ENCODE measurements at regions not wholly inside any gene's neighbourhood (a gene's known extent, or its start where the extent isn't known, plus 50 kb on each side); places are given as distances from the start of the nearest gene placed in this dataset.

- TF ChIP-seq RELB (IDR thresholded peaks at IDR 0.05; ENCODE audit: low read depth): no peak
- TF ChIP-seq BACH1 (IDR thresholded peaks at IDR 0.05; ENCODE audit: borderline replicate concordance): no peak
These were observed 605.5 kb downstream of the GATA3 start (continued) for GRCh38 chr10:8659982-8660381.

GRCh38 chr10:8661886-8662285 lies 607.4 kb downstream of the GATA3 start:
- Histone ChIP-seq H3K27ac (ENCODE audit: control insufficient read depth, insufficient read depth) (no peak overlapping the region), H3K36me3 (ENCODE audit: control insufficient read depth in 2 of 2, insufficient read depth in 2 of 2, low read length in 1 of 2) (no peaks in the 10 kb centered on the region), H3K4me3 (no peak overlapping the region), H3K79me2 (ENCODE audit: control insufficient read depth, insufficient read depth, low read length) (no peaks in the 10 kb centered on the region), H4K20me1 (ENCODE audit: control insufficient read depth, insufficient read depth) (no peaks in the 10 kb centered on the region), H3K4me2 (ENCODE audit: control insufficient read depth, insufficient read depth) (no peak overlapping the region), H3K9ac (ENCODE audit: control insufficient read depth, insufficient read depth, low read length) (no peak overlapping the region), H3K4me1 (ENCODE audit: control insufficient read depth, insufficient read depth, low read length) (no peaks in the 10 kb centered on the region), H2AFZ (ENCODE audit: control insufficient read depth, low read depth, low read length) (no peak overlapping the region), H3K27me3 (replicated peaks in 1 of 2; ENCODE audit: control insufficient read depth in 2 of 2, insufficient read depth in 2 of 2, low read length in 1 of 2) (no peaks in the 10 kb centered on the region), H3K9me3 (replicated peaks; ENCODE audit: control insufficient read depth, insufficient read depth, low read length) (no peaks in the 10 kb centered on the region)
- CTCF ChIA-PET: no interaction called here
- POLR2A ChIA-PET: no interaction called here
- FAIRE-seq (no peak), DNase-seq (ENCODE audit: low read depth, low spot score) (no peak), ATAC-seq (no peak)
- WGBS (ENCODE audit: insufficient coverage, insufficient replicate concordance, low lambda C conversion rate, missing lambda C conversion rate): 33% methylated on average over 3 of the region's 3 CpGs
- SMC1A ChIA-PET (ENCODE audit: uncharacterized antibody, unreplicated experiment): interaction anchor here (1.3 kb wide), 1 partner anchor 11 kb away, joined by 4 read pairs; no protein-coding TSS in a partner anchor
- no peak for TF ChIP-seq NFXL1 (IDR thresholded peaks at IDR 0.05; ENCODE audit: borderline replicate concordance)
- no peak for TF ChIP-seq MXI1 (IDR thresholded peaks at IDR 0.05; ENCODE audit: low read depth, low read length)
- TF ChIP-seq RAD21 (IDR thresholded peaks at IDR 0.05; ENCODE audit: insufficient read depth, low read depth, low read length): no peak
- no peak for TF ChIP-seq SREBF1 (IDR thresholded peaks at IDR 0.05; ENCODE audit: low read length)
- TF ChIP-seq HDAC6 (IDR thresholded peaks at IDR 0.05; ENCODE audit: unreplicated experiment): no peak
- no peak for TF ChIP-seq CHD2 (IDR thresholded peaks at IDR 0.05; ENCODE audit: borderline replicate concordance, low read depth, low read length)
- no peak for TF ChIP-seq SMAD5 (IDR thresholded peaks at IDR 0.05; ENCODE audit: low read depth)
- no peak for TF ChIP-seq TCF12 (IDR thresholded peaks at IDR 0.05; ENCODE audit: low read depth, low read length)
- TF ChIP-seq FOXM1 (IDR thresholded peaks at IDR 0.05; ENCODE audit: low read depth, low read length): no peak
- no peak for TF ChIP-seq BCL11A (IDR thresholded peaks at IDR 0.05; ENCODE audit: low read depth, low read length)
- no peak for TF ChIP-seq SMARCA5 (IDR thresholded peaks at IDR 0.05)
- no peak for TF ChIP-seq LARP7 (IDR thresholded peaks at IDR 0.05)
- TF ChIP-seq IRF4 (IDR thresholded peaks at IDR 0.05; ENCODE audit: low read depth, low read length): no peak
- no peak for TF ChIP-seq SMAD1 (IDR thresholded peaks at IDR 0.05; ENCODE audit: low read depth, partially characterized antibody)
- TF ChIP-seq ELK1 (IDR thresholded peaks at IDR 0.05; ENCODE audit: low read depth, low read length): no peak
- no peak for TF ChIP-seq ZBTB40 (IDR thresholded peaks at IDR 0.05; ENCODE audit: borderline replicate concordance)
- BruUV-seq (replicated peaks): no TSS peak
- RAD21 ChIA-PET (ENCODE audit: unreplicated experiment): no interaction called here
- in situ Hi-C loops (cut with MboI) (no loop called here), intact Hi-C loops (cut with micrococcal nuclease; ENCODE audit: unreplicated experiment) (no loop called here)
